CD14-positive monocyte (primary cell): ENCODE measurements at regions not wholly inside any gene's neighbourhood (a gene's known extent, or its start where the extent isn't known, plus 50 kb on each side); places are given as distances from the start of the nearest gene placed in this dataset.

Experiments
- DNase-seq, 3 donors: peaks; one replicate each; pipeline ENCODE4 v3.0.0-alpha.2; 2011 to 2022
- H2AFZ ChIP-seq: 2 replicates; pipeline ENCODE4 v1.6.0; 2012; ENCODE audit warnings: mild to moderate bottlenecking, low read depth, low read length, inconsistent platforms; ENCODE audit not compliant: insufficient read depth, poor library complexity, severe bottlenecking
- H3K27ac ChIP-seq, 2 donors: 1 replicate in 1 of 2; 2 replicates in 1 of 2; pipeline ENCODE4 v1.5.1; 2012 to 2013; ENCODE audit warnings: low read length in 2 of 2, control low read depth in 1 of 2, inconsistent platforms in 1 of 2, low read depth in 1 of 2, mild to moderate bottlenecking in 1 of 2
- H3K27me3 ChIP-seq, 2 donors: one replicate each; pipeline versions ENCODE4 v1.6.0 to v1.6.1; 2011 to 2013; ENCODE audit warnings: low read length in 2 of 2; ENCODE audit not compliant: control insufficient read depth in 2 of 2, insufficient read depth in 2 of 2
- H3K36me3 ChIP-seq, 2 donors: replicated peaks in 1 of 2; 1 replicate in 1 of 2; 2 replicates in 1 of 2; pipeline versions ENCODE4 v1.5.1 to v1.6.1; 2012 to 2013; ENCODE audit warnings: low read length in 2 of 2, control low read depth in 1 of 2, inconsistent platforms in 1 of 2, mild to moderate bottlenecking in 1 of 2; ENCODE audit not compliant: insufficient read depth in 2 of 2, control insufficient read depth in 1 of 2
- H3K4me1 ChIP-seq, 2 donors: 1 replicate in 1 of 2; 2 replicates in 1 of 2; pipeline versions ENCODE4 v1.5.1 to v1.6.1; 2012 to 2013; ENCODE audit warnings: low read length in 2 of 2, control low read depth in 1 of 2, inconsistent platforms in 1 of 2, mild to moderate bottlenecking in 1 of 2, moderate library complexity in 1 of 2; ENCODE audit not compliant: insufficient read depth in 2 of 2, control insufficient read depth in 1 of 2
- H3K4me2 ChIP-seq: replicated peaks from 2 replicates; pipeline ENCODE3; 2012; ENCODE audit warnings: low read length, moderate library complexity, mild to moderate bottlenecking; ENCODE audit not compliant: poor library complexity, severe bottlenecking; ENCODE audit errors: extremely low read depth
- H3K4me3 ChIP-seq, 3 experiments: fragments of 200-600 bp in 1 of 3; sonication (generic) in 1 of 3; replicated peaks in 1 of 3; 1 replicate in 2 of 3; 2 replicates in 1 of 3; pipeline ENCODE4 v1.5.1; 2011 to 2013; ENCODE audit warnings: low read length in 3 of 3, mild to moderate bottlenecking in 3 of 3, control low read depth in 2 of 3, low read depth in 2 of 3, inconsistent platforms in 1 of 3, moderate library complexity in 1 of 3
- H3K79me2 ChIP-seq: 2 replicates; pipeline ENCODE4 v1.6.0; 2012; ENCODE audit warnings: mild to moderate bottlenecking, control low read depth, inconsistent platforms, low read length, moderate library complexity; ENCODE audit not compliant: insufficient read depth
- H3K9ac ChIP-seq: 2 replicates; pipeline ENCODE4 v1.6.0; 2017; ENCODE audit warnings: low read length, mild to moderate bottlenecking; ENCODE audit not compliant: insufficient read depth, poor library complexity, severe bottlenecking
- H3K9me3 ChIP-seq, 2 donors: replicated peaks in 1 of 2; 1 replicate in 1 of 2; 2 replicates in 1 of 2; pipeline versions ENCODE4 v1.5.1 to v1.6.1; 2012 to 2013; ENCODE audit warnings: low read length in 2 of 2, control low read depth in 1 of 2; ENCODE audit not compliant: control insufficient read depth in 1 of 2, insufficient read depth in 1 of 2
- H4K20me1 ChIP-seq: 2 replicates; pipeline ENCODE4 v1.6.0; 2012; ENCODE audit warnings: mild to moderate bottlenecking, low read length, control low read depth, moderate library complexity; ENCODE audit not compliant: insufficient read depth
- H3K27ac Mint-ChIP-seq, 7 donors: one replicate each; pipeline ENCODE4 v1.8.0; 2020; ENCODE audit warnings: mild to moderate bottlenecking in 7 of 7, mixed read lengths in 7 of 7, moderate library complexity in 6 of 7, inconsistent platforms in 2 of 7
- H3K27me3 Mint-ChIP-seq, 3 donors: one replicate each; pipeline ENCODE4 v1.8.0; 2021 to 2022; ENCODE audit warnings: low read depth in 3 of 3, mild to moderate bottlenecking in 3 of 3, mixed read lengths in 3 of 3, moderate library complexity in 3 of 3, inconsistent platforms in 1 of 3
- H3K36me3 Mint-ChIP-seq, 2 donors: one replicate each; pipeline ENCODE4 v1.8.0; 2020; ENCODE audit warnings: mixed read lengths in 2 of 2, inconsistent platforms in 1 of 2, mild to moderate bottlenecking in 1 of 2
- H3K4me1 Mint-ChIP-seq: one replicate; pipeline ENCODE4 v1.8.0; 2020; ENCODE audit warnings: mild to moderate bottlenecking, mixed read lengths
- H3K4me3 Mint-ChIP-seq, 2 donors: one replicate each; pipeline ENCODE4 v1.8.0; 2020; ENCODE audit warnings: mild to moderate bottlenecking in 2 of 2, mixed read lengths in 2 of 2, moderate library complexity in 1 of 2
- H3K9me3 Mint-ChIP-seq, 7 donors: one replicate each; pipeline ENCODE4 v1.8.0; 2020 to 2022; ENCODE audit warnings: mixed read lengths in 7 of 7, mild to moderate bottlenecking in 6 of 7, moderate library complexity in 6 of 7, inconsistent platforms in 2 of 7
- CTCF ChIP-seq: fragments of 200-600 bp; IDR thresholded peaks from one replicate; pipeline ENCODE4 v1.8.0; 2022; ENCODE audit warnings: antibody characterized with exemption, mild to moderate bottlenecking
- WGBS: methylation state at CpG from one replicate; pipeline ENCODE4 v1.1.5; 2013; ENCODE audit warnings: missing lambda C conversion rate; ENCODE audit not compliant: insufficient coverage; 5-methylcytosine and 5-hydroxymethylcytosine counted together
- intact Hi-C, 2 donors: fragments of 100-400 bp; cut with micrococcal nuclease; formaldehyde crosslinking; loops; one replicate each; pipeline versions ENCODE4 v1.15.0 to v1.15.1; 2023

GRCh38 chr9:20212806-20213205 is 409.5 kb downstream of the MLLT3 start:
- Mint-ChIP-seq H3K4me3 (no peak overlapping the region), H3K27ac (no peak overlapping the region), H3K4me1 (no peaks in the 10 kb centered on the region), H3K36me3 (no peaks in the 10 kb centered on the region), H3K9me3 (peaks cover 0 to 2% (median 0%) of the 10 kb centered on the region in 7 donors), H3K27me3 (peaks cover 0 to 1% (median 1%) of the 10 kb centered on the region in 3 donors)
- DNase-seq = no peak
- TF ChIP-seq CTCF = no peak
- Histone ChIP-seq H3K4me1 (no peaks in the 10 kb centered on the region), H3K4me3 (no peak overlapping the region), H4K20me1 (no peaks in the 10 kb centered on the region), H3K4me2 (no peak overlapping the region), H3K27ac (no peak overlapping the region), H3K9ac (no peak overlapping the region), H3K79me2 (no peaks in the 10 kb centered on the region), H3K36me3 (no peaks in the 10 kb centered on the region), H3K9me3 (no peaks in the 10 kb centered on the region), H2AFZ (no peak overlapping the region), H3K27me3 (no peaks in the 10 kb centered on the region)
- no CpG with 5 or more reads among the region's 3 CpGs for WGBS
- intact Hi-C loops = no loop called here

GRCh38 chr9:20209391-20210340 is 412.6 kb downstream of the MLLT3 start:
- Mint-ChIP-seq H3K4me1 (no peaks in the 10 kb centered on the region), H3K4me3 (no peak overlapping the region), H3K27me3 (peaks cover 0 to 1% (median 1%) of the 10 kb centered on the region in 3 donors), H3K9me3 (peaks cover 0 to 4% (median 0%) of the 10 kb centered on the region in 7 donors), H3K36me3 (no peaks in the 10 kb centered on the region), H3K27ac (no peak overlapping the region)
- no peaks in the 10 kb centered on the region for H3K36me3 ChIP-seq
- H3K27ac ChIP-seq = no peak overlapping the region
- no peaks in the 10 kb centered on the region for H3K79me2 ChIP-seq
- H3K4me2 ChIP-seq = no peak overlapping the region
- H3K4me3 ChIP-seq = no peak overlapping the region
- H4K20me1 ChIP-seq = no peaks in the 10 kb centered on the region
- no peaks in the 10 kb centered on the region for H3K27me3 ChIP-seq
- H3K4me1 ChIP-seq = no peaks in the 10 kb centered on the region
- no peak for TF ChIP-seq CTCF
- 58% methylated on average over 3 of the region's 7 CpGs for WGBS
- H3K9me3 ChIP-seq = no peaks in the 10 kb centered on the region
- intact Hi-C loops = no loop called here
- no peak overlapping the region for H2AFZ ChIP-seq
- no peak overlapping the region for H3K9ac ChIP-seq
- no peak for DNase-seq
